SK-N-SH treated with all-trans-retinoic acid at 6 μM for 48 hours (cell line): ENCODE measurements at regions not wholly inside any gene's neighbourhood (a gene's known extent, or its start where the extent isn't known, plus 50 kb on each side); places are given as distances from the start of the nearest gene placed in this dataset.

ENCODE experiments used
- CSDC2 ChIP-seq: fragments of 250-450 bp; sonication (Bioruptor Pico); IDR thresholded peaks from 2 replicates; pipeline ENCODE4 v1.5.0; 2020; ENCODE audit warnings: mild to moderate bottlenecking, moderate library complexity
- GLIS3 ChIP-seq: fragments of 250-450 bp; sonication (Bioruptor Pico); IDR thresholded peaks from 2 replicates; pipeline ENCODE4 v1.5.0; 2020; ENCODE audit warnings: mild to moderate bottlenecking, moderate library complexity
- ISL1 ChIP-seq: fragments of 250-450 bp; sonication (Bioruptor Pico); IDR thresholded peaks from 2 replicates; pipeline ENCODE4 v2.1.2; 2022; ENCODE audit warnings: mild to moderate bottlenecking, moderate library complexity
- PATZ1 ChIP-seq: fragments of 250-450 bp; sonication (Bioruptor Pico); IDR thresholded peaks from 2 replicates; pipeline ENCODE4 v1.8.0; 2020; ENCODE audit warnings: mild to moderate bottlenecking, moderate library complexity, borderline replicate concordance
- TSHZ2 ChIP-seq: fragments of 250-450 bp; sonication (Bioruptor Pico); IDR thresholded peaks from 2 replicates; pipeline ENCODE4 v1.5.0; 2020; ENCODE audit warnings: mild to moderate bottlenecking, moderate library complexity
- ZC3H10 ChIP-seq: fragments of 250-450 bp; sonication (Bioruptor Pico); IDR thresholded peaks from 2 replicates; pipeline ENCODE4 v1.5.1; 2021; ENCODE audit warnings: mild to moderate bottlenecking, moderate library complexity
- ZFP3 ChIP-seq: fragments of 250-450 bp; sonication (Bioruptor Pico); IDR thresholded peaks from 2 replicates; pipeline ENCODE4 v1.5.0; 2020; ENCODE audit warnings: mild to moderate bottlenecking, moderate library complexity
- ZNF565 ChIP-seq: fragments of 450-650 bp; formaldehyde crosslinking; conservative IDR thresholded peaks from 2 replicates; pipeline ENCODE4 v1.5.0; 2020; ENCODE audit warnings: low read depth, mild to moderate bottlenecking, moderate library complexity
- ZNF70 ChIP-seq: fragments of 450-650 bp; formaldehyde crosslinking; IDR thresholded peaks from 2 replicates; pipeline ENCODE4 v1.5.0; 2020; ENCODE audit warnings: mild to moderate bottlenecking, moderate library complexity

GRCh38 chr5:143676802-143677201 is 135.2 kb upstream of the HMHB1 start:
- TF ChIP-seq ZFP3 (no peak), TSHZ2 (CRISPR knock-in tag) (no peak), CSDC2 (CRISPR knock-in tag) (no peak), PATZ1 (CRISPR knock-in tag) (no peak), ZNF565 (CRISPR knock-in tag) (no peak), ZC3H10 (CRISPR knock-in tag) (no peak), ISL1 (CRISPR knock-in tag) (no peak), GLIS3 (CRISPR knock-in tag) (no peak), ZNF70 (CRISPR knock-in tag) (no peak)
